IPS-20b (cell line): ENCODE measurements at regions not wholly inside any gene's neighbourhood (a gene's known extent, or its start where the extent isn't known, plus 50 kb on each side); places are given as distances from the start of the nearest gene placed in this dataset.

ENCODE experiments used
- H3K27ac ChIP-seq: one replicate; pipeline ENCODE4 v1.5.1; 2013; ENCODE audit warnings: low read length
- H3K27me3 ChIP-seq: 2 replicates; pipeline ENCODE4 v1.6.1; 2013; ENCODE audit warnings: mild to moderate bottlenecking, low read length, inconsistent platforms; ENCODE audit not compliant: insufficient read depth
- H3K36me3 ChIP-seq: 2 replicates; pipeline ENCODE4 v1.6.1; 2013; ENCODE audit warnings: low read depth, mild to moderate bottlenecking, inconsistent platforms, low read length, moderate library complexity; ENCODE audit not compliant: insufficient read depth
- H3K4me1 ChIP-seq: 2 replicates; pipeline ENCODE4 v1.6.1; 2013; ENCODE audit warnings: mild to moderate bottlenecking, control low read depth, inconsistent platforms, low read length, moderate library complexity; ENCODE audit not compliant: insufficient read depth
- H3K4me3 ChIP-seq: 2 replicates; pipeline ENCODE4 v1.5.1; 2013; ENCODE audit warnings: mild to moderate bottlenecking, low read length, inconsistent platforms
- H3K9ac ChIP-seq: 2 replicates; pipeline ENCODE4 v1.6.1; 2013; ENCODE audit warnings: low read depth, mild to moderate bottlenecking, inconsistent platforms, low read length, moderate library complexity
- H3K9me3 ChIP-seq: 2 replicates; pipeline ENCODE4 v1.6.1; 2013; ENCODE audit warnings: mild to moderate bottlenecking, low read depth, low read length, inconsistent platforms; ENCODE audit not compliant: insufficient read depth

GRCh38 chr10:128884033-128884425, 583.0 kb upstream of the MGMT start:
- no peak overlapping the region for H3K4me3 ChIP-seq
- H3K9ac ChIP-seq, result no peak overlapping the region
- H3K36me3 ChIP-seq, result no peaks in the 10 kb centered on the region
- H3K27me3 ChIP-seq, result no peaks in the 10 kb centered on the region
- no peaks in the 10 kb centered on the region for H3K4me1 ChIP-seq
- peaks cover 4% of the 10 kb centered on the region; the same call in 1 of the 2 replicates for H3K9me3 ChIP-seq
- no peak overlapping the region for H3K27ac ChIP-seq

- H3K27me3 ChIP-seq, result no peaks in the 10 kb centered on the region
- H3K27ac ChIP-seq, result no peak overlapping the region
- no peak overlapping the region for H3K4me3 ChIP-seq
- H3K4me1 ChIP-seq, result no peaks in the 10 kb centered on the region
- H3K9ac ChIP-seq, result no peak overlapping the region
- peaks cover 4% of the 10 kb centered on the region; the same call in 1 of the 2 replicates for H3K9me3 ChIP-seq
- H3K36me3 ChIP-seq, result no peaks in the 10 kb centered on the region
These were observed 582.5 kb upstream of the MGMT start for GRCh38 chr10:128884496-128885072.

DNA sequence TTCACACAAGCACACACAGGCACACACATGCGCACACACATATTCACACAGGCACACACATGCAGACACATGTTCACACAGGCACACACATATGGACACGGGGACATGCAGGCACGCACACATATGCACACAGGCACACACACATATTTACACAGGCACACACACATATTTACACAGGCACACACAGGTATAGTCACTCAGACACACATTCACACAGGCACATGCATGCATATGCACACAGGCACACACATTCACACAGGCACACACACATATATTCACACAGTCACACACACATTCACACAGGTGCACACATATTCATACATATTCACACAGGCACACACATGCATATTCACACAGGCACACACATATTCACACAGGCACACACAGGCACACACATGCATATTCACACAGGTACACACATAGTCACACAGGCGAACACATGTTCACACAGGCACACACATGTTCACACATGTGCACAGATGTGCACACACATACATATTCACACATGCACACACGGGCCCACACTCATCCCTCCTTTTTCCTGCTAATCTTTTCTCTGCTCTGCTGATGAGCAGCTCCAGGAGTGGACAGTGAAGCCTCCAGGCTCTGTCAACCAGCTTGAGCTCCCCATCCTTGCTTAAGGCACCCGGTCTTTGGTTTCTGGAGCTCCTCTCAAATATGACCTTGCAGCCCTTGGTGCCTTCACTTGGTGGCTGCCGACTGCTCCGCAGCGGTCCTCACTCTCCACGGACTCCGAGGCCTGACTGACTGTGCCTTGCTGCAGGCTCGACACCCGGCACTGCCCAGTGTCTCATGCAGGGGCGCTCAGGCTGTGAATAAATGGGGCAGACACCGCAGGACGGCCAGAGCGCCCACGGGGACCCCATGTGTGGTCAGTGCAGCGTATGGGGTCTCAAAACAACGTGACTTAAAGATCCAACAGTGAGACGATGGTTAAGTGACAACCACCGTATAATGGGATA, 581.2 kb upstream of the MGMT start:
- Histone ChIP-seq H3K4me1 (no peaks in the 10 kb centered on the region), H3K9me3 (peaks cover 4% of the 10 kb centered on the region; the same call in 1 of the 2 replicates), H3K9ac (no peak overlapping the region), H3K36me3 (no peaks in the 10 kb centered on the region), H3K4me3 (no peak overlapping the region), H3K27me3 (no peaks in the 10 kb centered on the region), H3K27ac (no peak overlapping the region)

- Histone ChIP-seq H3K36me3 (no peaks in the 10 kb centered on the region), H3K9ac (no peak overlapping the region), H3K4me1 (no peaks in the 10 kb centered on the region)
These were observed 579.2 kb upstream of the MGMT start for GRCh38 chr10:128887856-128888255.

DNA sequence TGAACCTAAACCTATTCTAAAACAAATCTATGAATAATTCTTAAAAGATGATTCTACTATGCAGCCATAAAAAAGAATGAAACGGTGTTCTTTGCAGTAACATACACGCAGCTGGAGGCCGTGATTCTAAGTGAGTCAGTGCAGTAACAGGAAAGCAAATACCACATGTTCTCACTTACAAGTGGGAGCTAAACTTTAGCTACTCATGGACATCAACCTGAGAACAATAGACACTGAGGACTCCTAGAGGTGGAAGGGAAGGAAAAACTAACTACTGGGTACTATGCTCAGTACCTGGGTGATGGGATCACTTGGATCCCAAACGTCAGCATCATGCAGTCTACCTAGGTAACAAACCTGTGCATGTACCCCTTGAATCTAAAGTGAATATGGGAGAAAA, 575.0 kb upstream of the MGMT start:
- Histone ChIP-seq H3K27me3 (no peaks in the 10 kb centered on the region), H3K36me3 (no peaks in the 10 kb centered on the region), H3K4me1 (peaks cover 1% of the 10 kb centered on the region; the same call in 1 of the 2 replicates), H3K27ac (no peak overlapping the region), H3K4me3 (no peak overlapping the region), H3K9ac (no peak overlapping the region), H3K9me3 (no peaks in the 10 kb centered on the region)

More at GRCh38 chr10:128887856-128888255, 579.2 kb upstream of the MGMT start:
- Histone ChIP-seq H3K27ac (no peak overlapping the region), H3K9me3 (peaks cover 4% of the 10 kb centered on the region; the same call in 1 of the 2 replicates), H3K27me3 (no peaks in the 10 kb centered on the region), H3K4me3 (no peak overlapping the region)

DNA sequence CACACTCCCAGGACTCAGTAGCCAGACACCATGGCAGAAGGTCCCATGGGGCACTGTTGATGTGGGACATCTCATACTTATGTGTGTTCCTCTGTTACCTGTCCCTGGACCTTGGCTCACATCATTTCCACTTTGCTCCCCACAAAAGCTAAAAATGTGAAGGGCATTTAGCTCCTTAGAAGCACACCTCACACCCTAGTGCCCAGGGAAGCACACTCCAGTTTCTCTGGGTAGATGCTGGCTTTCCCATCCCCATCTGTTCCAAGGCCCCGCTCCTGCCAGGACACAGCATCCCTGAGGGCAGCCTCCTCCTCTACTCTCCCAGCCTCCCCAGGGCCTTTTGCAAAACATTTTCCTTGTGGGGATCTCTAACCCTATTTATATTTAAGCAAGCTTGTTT, 572.4 kb upstream of the MGMT start:
- H3K9ac ChIP-seq, result no peak overlapping the region
- no peak overlapping the region for H3K27ac ChIP-seq
- H3K27me3 ChIP-seq, result no peaks in the 10 kb centered on the region
- H3K4me1 ChIP-seq, result peaks cover 14% of the 10 kb centered on the region; the same call in 1 of the 2 replicates
- H3K9me3 ChIP-seq, result no peaks in the 10 kb centered on the region
- no peak overlapping the region for H3K4me3 ChIP-seq
- H3K36me3 ChIP-seq, result no peaks in the 10 kb centered on the region

DNA sequence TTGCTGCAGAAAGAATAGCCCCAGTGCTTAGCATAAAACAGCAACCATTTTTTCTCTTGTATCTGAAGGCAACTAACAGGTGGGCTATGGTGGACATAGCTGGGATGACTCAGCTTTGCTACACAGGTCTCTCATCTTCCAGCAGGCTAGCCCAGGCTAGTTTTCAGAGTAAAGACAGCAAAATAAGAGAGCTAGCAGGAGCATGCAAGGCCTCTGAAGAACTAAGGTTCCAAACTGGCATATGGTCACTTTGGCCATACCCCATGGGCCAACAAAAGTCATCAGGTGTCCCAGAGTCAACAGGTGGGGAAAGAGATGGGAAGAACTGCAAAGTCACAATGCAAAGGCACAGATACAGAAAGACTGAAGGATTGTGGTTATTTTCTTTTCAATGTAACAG, 571.6 kb upstream of the MGMT start:
- Histone ChIP-seq H3K9me3 (no peaks in the 10 kb centered on the region), H3K27me3 (no peaks in the 10 kb centered on the region), H3K27ac (no peak overlapping the region), H3K4me1 (peaks cover 14% of the 10 kb centered on the region; the same call in 1 of the 2 replicates), H3K36me3 (no peaks in the 10 kb centered on the region), H3K9ac (no peak overlapping the region), H3K4me3 (no peak overlapping the region)

- H3K27ac ChIP-seq, result no peak overlapping the region
- H3K36me3 ChIP-seq, result no peaks in the 10 kb centered on the region
- H3K27me3 ChIP-seq, result no peaks in the 10 kb centered on the region
- H3K9me3 ChIP-seq, result no peaks in the 10 kb centered on the region
- H3K9ac ChIP-seq, result no peak overlapping the region
- H3K4me3 ChIP-seq, result no peak overlapping the region
- peaks cover 14% of the 10 kb centered on the region; the same call in 1 of the 2 replicates for H3K4me1 ChIP-seq
These were observed 570.8 kb upstream of the MGMT start for GRCh38 chr10:128896116-128896795.

DNA sequence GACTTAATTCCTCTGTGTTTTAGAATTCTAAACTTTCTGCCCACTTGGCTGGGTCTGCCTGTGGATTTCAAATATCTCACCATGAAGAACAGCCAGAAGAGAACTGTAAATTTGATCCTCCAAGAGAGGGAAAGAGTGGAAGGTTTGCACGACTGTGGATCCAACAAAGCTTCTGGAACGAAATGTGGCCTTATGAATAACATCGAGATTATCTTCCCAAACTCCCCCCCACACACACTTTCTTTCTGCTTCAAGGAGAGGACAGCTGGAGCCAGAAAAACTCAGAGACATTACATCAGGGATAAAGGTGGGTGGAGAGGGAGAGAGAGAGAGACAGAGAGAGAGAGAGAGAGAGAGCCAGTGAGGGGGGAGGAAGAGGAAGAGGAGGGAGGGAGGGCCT, 570.1 kb upstream of the MGMT start:
- Histone ChIP-seq H3K9me3 (no peaks in the 10 kb centered on the region), H3K36me3 (no peaks in the 10 kb centered on the region), H3K27me3 (no peaks in the 10 kb centered on the region), H3K9ac (no peak overlapping the region), H3K4me1 (peaks cover 14% of the 10 kb centered on the region; the same call in 1 of the 2 replicates), H3K4me3 (no peak overlapping the region), H3K27ac (no peak overlapping the region)

GRCh38 chr10:128897401-128898129, 569.5 kb upstream of the MGMT start:
- Histone ChIP-seq H3K4me3 (peak overlapping the region; percentile 54; the same call in 1 of the 2 replicates), H3K27me3 (no peaks in the 10 kb centered on the region), H3K9ac (no peak overlapping the region), H3K27ac (no peak overlapping the region), H3K4me1 (peaks cover 14% of the 10 kb centered on the region; the same call in 1 of the 2 replicates), H3K9me3 (no peaks in the 10 kb centered on the region), H3K36me3 (no peaks in the 10 kb centered on the region)
